ENCODE measurements at regions not wholly inside any gene's neighbourhood (a gene's known extent, or its start where the extent isn't known, plus 50 kb on each side); places are given as distances from the start of the nearest gene placed in this dataset.

GRCh38 chr4:159685340-159686092 is 582.6 kb downstream of the RAPGEF2 start:
- peaks cover 19% of the 10 kb centered on the region for H3K9me3 ChIP-seq (replicated peaks)
- H3K4me3 ChIP-seq = no peak overlapping the region
- no peak overlapping the region for H3K27ac ChIP-seq (replicated peaks)
- no peak for DNase-seq
- no peaks in the 10 kb centered on the region for H3K27me3 ChIP-seq (ENCODE audit: low read depth)
- TF ChIP-seq CTCF (IDR thresholded peaks at IDR 0.05; ENCODE audit: borderline replicate concordance) = no peak
- no peaks in the 10 kb centered on the region for H3K36me3 ChIP-seq
- H3K4me1 ChIP-seq = no peaks in the 10 kb centered on the region
- intact Hi-C loops (cut with micrococcal nuclease) = no loop called here

- intact Hi-C loops (cut with micrococcal nuclease) = no loop called here
- H3K36me3 ChIP-seq = no peaks in the 10 kb centered on the region
- H3K9me3 ChIP-seq (replicated peaks) = peaks cover 52% of the 10 kb centered on the region
- no peak overlapping the region for H3K4me3 ChIP-seq
- H3K27ac ChIP-seq (replicated peaks) = no peak overlapping the region
- TF ChIP-seq CTCF (IDR thresholded peaks at IDR 0.05; ENCODE audit: borderline replicate concordance) = no peak
- H3K27me3 ChIP-seq (ENCODE audit: low read depth) = no peaks in the 10 kb centered on the region
- DNase-seq = no peak
- H3K4me1 ChIP-seq = no peaks in the 10 kb centered on the region
Observed at GRCh38 chr4:159689526-159689925, 586.6 kb downstream of the RAPGEF2 start.

- Histone ChIP-seq H3K36me3 (no peaks in the 10 kb centered on the region), H3K27ac (replicated peaks) (no peak overlapping the region), H3K27me3 (ENCODE audit: low read depth) (no peaks in the 10 kb centered on the region), H3K4me1 (no peaks in the 10 kb centered on the region), H3K4me3 (no peak overlapping the region), H3K9me3 (replicated peaks) (peaks cover 47% of the 10 kb centered on the region)
- intact Hi-C loops (cut with micrococcal nuclease) = no loop called here
- DNase-seq = no peak
- no peak for TF ChIP-seq CTCF (IDR thresholded peaks at IDR 0.05; ENCODE audit: borderline replicate concordance)
Observed at GRCh38 chr4:159697322-159698283, 594.7 kb downstream of the RAPGEF2 start.

- no peak for DNase-seq
- Histone ChIP-seq H3K4me1 (no peaks in the 10 kb centered on the region), H3K27ac (replicated peaks) (no peak overlapping the region), H3K4me3 (no peak overlapping the region), H3K27me3 (ENCODE audit: low read depth) (no peaks in the 10 kb centered on the region), H3K36me3 (no peaks in the 10 kb centered on the region), H3K9me3 (replicated peaks) (peaks cover 42% of the 10 kb centered on the region)
- intact Hi-C loops (cut with micrococcal nuclease) = no loop called here
- TF ChIP-seq CTCF (IDR thresholded peaks at IDR 0.05; ENCODE audit: borderline replicate concordance) = no peak
Observed at GRCh38 chr4:159698336-159698735, 595.5 kb downstream of the RAPGEF2 start.

GRCh38 chr4:159702200-159702599 is 599.3 kb downstream of the RAPGEF2 start:
- intact Hi-C loops (cut with micrococcal nuclease) = no loop called here
- no peaks in the 10 kb centered on the region for H3K4me1 ChIP-seq
- H3K27me3 ChIP-seq (ENCODE audit: low read depth) = no peaks in the 10 kb centered on the region
- no peak for DNase-seq
- TF ChIP-seq CTCF (IDR thresholded peaks at IDR 0.05; ENCODE audit: borderline replicate concordance) = no peak
- H3K9me3 ChIP-seq (replicated peaks) = peaks cover 28% of the 10 kb centered on the region
- H3K4me3 ChIP-seq = no peak overlapping the region
- H3K36me3 ChIP-seq = no peaks in the 10 kb centered on the region
- no peak overlapping the region for H3K27ac ChIP-seq (replicated peaks)
